Osteoblast (primary cell): ENCODE measurements at regions not wholly inside any gene's neighbourhood (a gene's known extent, or its start where the extent isn't known, plus 50 kb on each side); places are given as distances from the start of the nearest gene placed in this dataset.
A peak's percentile ranks its signal among the peaks of the same experiment; 100 is the strongest.

Experiments
- DNase-seq: peaks from one replicate; pipeline ENCODE4 v3.0.0; 2011; ENCODE audit warnings: low spot score, mixed read lengths; ENCODE audit not compliant: insufficient read length; ENCODE audit errors: missing footprints
- H2AFZ ChIP-seq: 2 replicates; pipeline ENCODE4 v1.6.0; 2011; ENCODE audit warnings: mild to moderate bottlenecking, low read length
- H3K27ac ChIP-seq: 2 replicates; pipeline ENCODE4 v1.5.1; 2011; ENCODE audit warnings: mild to moderate bottlenecking, low read depth, low read length, moderate library complexity
- H3K27me3 ChIP-seq: 2 replicates; pipeline ENCODE4 v1.6.0; 2012; ENCODE audit warnings: mild to moderate bottlenecking, control low read depth, inconsistent platforms, low read length, moderate library complexity; ENCODE audit not compliant: insufficient read depth
- H3K36me3 ChIP-seq: 2 replicates; pipeline ENCODE4 v1.5.1; 2011; ENCODE audit warnings: mild to moderate bottlenecking, low read length, control low read depth, moderate library complexity; ENCODE audit not compliant: insufficient read depth
- H3K4me1 ChIP-seq: 2 replicates; pipeline ENCODE4 v1.5.1; 2011; ENCODE audit warnings: mild to moderate bottlenecking, low read length, control low read depth, moderate library complexity; ENCODE audit not compliant: insufficient read depth
- H3K4me2 ChIP-seq: 2 replicates; pipeline ENCODE4 v1.6.0; 2011; ENCODE audit warnings: mild to moderate bottlenecking, low read length; ENCODE audit not compliant: insufficient read depth
- H3K4me3 ChIP-seq: fragments of 200-600 bp; sonication (generic); 3 replicates; pipeline ENCODE4 v1.5.1; 2012; ENCODE audit warnings: mild to moderate bottlenecking, low read length, inconsistent platforms; ENCODE audit not compliant: insufficient read depth
- H3K79me2 ChIP-seq: 2 replicates; pipeline ENCODE4 v1.6.0; 2012; ENCODE audit warnings: mild to moderate bottlenecking, low read length, control low read depth, inconsistent platforms; ENCODE audit not compliant: insufficient read depth
- H3K9me3 ChIP-seq: 2 replicates; pipeline ENCODE4 v1.5.1; 2011; ENCODE audit warnings: low read depth, low read length, control low read depth
- H4K20me1 ChIP-seq: 2 replicates; pipeline ENCODE4 v1.6.0; 2012; ENCODE audit warnings: mild to moderate bottlenecking, low read length, control low read depth; ENCODE audit not compliant: insufficient read depth
- TF ChIP-seq, protein P1 (sequence below): IDR thresholded peaks from 2 replicates; pipeline ENCODE4 v1.5.1; 2011; ENCODE audit warnings: mild to moderate bottlenecking, low read depth, low read length, moderate library complexity; ENCODE audit errors: extremely low read depth

DNA sequence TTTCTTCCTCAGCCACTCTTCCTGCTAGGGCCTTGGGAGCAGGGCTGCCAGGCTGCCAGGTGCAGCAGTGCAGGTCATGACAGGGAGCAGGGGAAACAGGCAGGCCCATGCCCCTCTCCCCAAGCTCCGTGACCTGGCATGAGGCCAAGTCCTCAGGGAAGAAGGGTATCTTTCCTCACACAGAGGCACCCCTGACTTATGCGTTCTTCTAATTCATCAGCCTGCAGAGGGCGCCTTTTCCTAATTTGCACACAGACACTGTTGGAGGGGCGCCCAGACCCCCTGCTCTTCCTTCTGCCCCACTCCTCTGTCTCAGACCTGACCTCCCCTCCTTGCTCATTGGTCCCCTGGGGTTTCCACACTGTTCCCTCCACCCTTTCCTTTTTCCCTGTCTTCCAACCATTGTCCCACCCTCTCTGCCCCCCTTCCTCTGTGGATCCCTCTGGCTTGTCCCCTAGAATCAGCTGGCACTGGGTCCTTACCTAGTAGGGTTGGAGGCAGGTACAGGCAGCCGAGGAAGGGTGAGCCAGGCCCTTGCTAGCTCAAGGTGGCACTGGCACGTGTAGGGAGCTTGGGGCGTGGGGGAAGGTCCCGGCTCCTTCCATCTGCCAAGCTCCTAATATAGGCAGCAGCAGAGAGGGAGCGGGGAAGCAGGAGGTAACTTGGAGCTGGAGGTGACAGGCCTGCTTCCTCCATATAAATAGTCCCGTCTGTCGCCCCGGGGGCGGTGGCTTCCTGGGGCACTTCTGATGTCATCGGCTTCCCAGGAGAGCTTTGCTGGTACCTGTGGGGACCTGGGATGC, 154.9 kb upstream of the MLN start:
- Histone ChIP-seq H3K36me3 (no peaks in the 10 kb centered on the region), H3K27ac (no peak overlapping the region), H4K20me1 (no peaks in the 10 kb centered on the region), H3K9me3 (no peaks in the 10 kb centered on the region), H3K4me3 (no peak overlapping the region), H2AFZ (no peak overlapping the region), H3K79me2 (no peaks in the 10 kb centered on the region), H3K4me2 (no peak overlapping the region), H3K27me3 (no peaks in the 10 kb centered on the region), H3K4me1 (no peaks in the 10 kb centered on the region)
- DNase-seq = peak; percentile 65
- TF ChIP-seq, protein P1, sequence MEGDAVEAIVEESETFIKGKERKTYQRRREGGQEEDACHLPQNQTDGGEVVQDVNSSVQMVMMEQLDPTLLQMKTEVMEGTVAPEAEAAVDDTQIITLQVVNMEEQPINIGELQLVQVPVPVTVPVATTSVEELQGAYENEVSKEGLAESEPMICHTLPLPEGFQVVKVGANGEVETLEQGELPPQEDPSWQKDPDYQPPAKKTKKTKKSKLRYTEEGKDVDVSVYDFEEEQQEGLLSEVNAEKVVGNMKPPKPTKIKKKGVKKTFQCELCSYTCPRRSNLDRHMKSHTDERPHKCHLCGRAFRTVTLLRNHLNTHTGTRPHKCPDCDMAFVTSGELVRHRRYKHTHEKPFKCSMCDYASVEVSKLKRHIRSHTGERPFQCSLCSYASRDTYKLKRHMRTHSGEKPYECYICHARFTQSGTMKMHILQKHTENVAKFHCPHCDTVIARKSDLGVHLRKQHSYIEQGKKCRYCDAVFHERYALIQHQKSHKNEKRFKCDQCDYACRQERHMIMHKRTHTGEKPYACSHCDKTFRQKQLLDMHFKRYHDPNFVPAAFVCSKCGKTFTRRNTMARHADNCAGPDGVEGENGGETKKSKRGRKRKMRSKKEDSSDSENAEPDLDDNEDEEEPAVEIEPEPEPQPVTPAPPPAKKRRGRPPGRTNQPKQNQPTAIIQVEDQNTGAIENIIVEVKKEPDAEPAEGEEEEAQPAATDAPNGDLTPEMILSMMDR = peak; percentile 39

DNA sequence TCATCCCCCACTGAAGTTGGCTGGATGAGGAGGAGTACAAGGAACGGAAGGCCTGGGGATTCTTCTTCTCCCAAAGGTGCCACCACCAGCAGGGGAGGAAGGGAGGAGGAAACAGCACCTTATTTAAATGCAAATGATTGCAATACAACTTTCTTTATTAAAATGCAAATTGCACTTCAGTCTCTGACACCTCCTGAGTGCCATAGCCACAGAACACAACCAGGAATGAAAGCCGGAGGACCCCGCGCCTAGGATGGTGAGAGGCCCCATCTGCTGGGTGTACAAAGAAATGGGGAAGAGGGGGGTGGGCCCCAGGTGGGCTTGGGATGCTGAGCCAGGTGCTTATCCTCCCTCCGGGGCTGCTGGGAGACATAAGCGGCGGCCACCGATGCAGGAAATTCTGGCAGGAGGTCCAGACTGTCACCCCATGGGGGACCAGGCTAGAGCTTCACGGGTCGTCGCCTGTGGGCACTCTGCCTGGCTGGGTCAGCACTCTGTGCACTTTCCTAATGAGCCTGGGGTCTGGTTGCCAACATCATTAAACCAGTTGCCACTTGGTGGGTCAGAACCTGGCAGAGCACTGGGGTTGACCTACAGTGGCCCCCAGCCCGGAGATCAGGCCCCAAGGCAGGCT, 154.2 kb upstream of the MLN start:
- H3K79me2 ChIP-seq = no peaks in the 10 kb centered on the region
- no peak overlapping the region for H3K4me2 ChIP-seq
- H3K4me3 ChIP-seq = no peak overlapping the region
- no peaks in the 10 kb centered on the region for H4K20me1 ChIP-seq
- DNase-seq = peak; percentile 73
- H3K9me3 ChIP-seq = no peaks in the 10 kb centered on the region
- no peaks in the 10 kb centered on the region for H3K4me1 ChIP-seq
- H2AFZ ChIP-seq = no peak overlapping the region
- TF ChIP-seq, protein P1 = no peak
- no peaks in the 10 kb centered on the region for H3K27me3 ChIP-seq
- no peak overlapping the region for H3K27ac ChIP-seq
- H3K36me3 ChIP-seq = no peaks in the 10 kb centered on the region

DNA sequence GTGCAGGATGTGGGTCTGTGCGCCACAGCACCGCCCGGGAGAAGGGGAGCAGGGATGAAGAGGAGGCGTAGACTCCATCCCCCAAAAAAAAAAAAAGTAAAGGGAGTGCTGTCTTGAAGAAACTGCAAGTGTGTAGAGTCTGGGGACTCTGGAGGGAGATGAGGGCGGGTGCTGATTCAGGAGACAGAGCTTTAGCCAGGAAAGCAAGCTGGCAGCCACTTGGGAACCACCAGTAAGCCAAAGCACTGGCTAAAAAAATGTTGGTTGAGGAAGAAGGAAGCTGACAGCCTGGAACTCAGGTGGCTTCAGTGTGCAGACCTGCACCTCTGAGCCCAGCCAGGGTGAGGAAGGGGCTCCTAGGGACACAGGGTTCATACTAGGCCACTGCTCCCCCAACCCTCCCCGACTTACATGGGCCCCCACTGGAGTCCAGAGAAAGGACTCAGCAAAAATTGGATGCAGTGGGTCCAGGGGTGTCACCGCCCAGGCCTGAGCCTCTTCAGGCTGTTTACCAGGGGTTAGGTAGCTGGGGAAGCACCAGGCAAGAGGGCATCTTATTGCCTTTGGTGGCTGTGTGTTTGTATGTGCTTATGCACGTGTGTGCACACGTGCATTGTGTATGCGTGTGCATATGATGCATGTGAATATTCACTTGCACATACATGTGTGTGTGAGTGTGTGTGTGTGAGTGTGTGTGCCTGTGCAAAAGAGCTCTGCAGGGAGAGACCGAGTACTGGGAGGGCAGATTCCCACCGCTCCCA, 153.5 kb upstream of the MLN start:
- Histone ChIP-seq H3K79me2 (no peaks in the 10 kb centered on the region), H2AFZ (no peak overlapping the region), H3K36me3 (no peaks in the 10 kb centered on the region), H3K4me2 (no peak overlapping the region), H4K20me1 (no peaks in the 10 kb centered on the region), H3K9me3 (no peaks in the 10 kb centered on the region), H3K4me3 (no peak overlapping the region), H3K27ac (no peak overlapping the region), H3K4me1 (no peaks in the 10 kb centered on the region), H3K27me3 (peaks cover under 1% of the 10 kb centered on the region)
- DNase-seq = no peak
- TF ChIP-seq, protein P1 = no peak

DNA sequence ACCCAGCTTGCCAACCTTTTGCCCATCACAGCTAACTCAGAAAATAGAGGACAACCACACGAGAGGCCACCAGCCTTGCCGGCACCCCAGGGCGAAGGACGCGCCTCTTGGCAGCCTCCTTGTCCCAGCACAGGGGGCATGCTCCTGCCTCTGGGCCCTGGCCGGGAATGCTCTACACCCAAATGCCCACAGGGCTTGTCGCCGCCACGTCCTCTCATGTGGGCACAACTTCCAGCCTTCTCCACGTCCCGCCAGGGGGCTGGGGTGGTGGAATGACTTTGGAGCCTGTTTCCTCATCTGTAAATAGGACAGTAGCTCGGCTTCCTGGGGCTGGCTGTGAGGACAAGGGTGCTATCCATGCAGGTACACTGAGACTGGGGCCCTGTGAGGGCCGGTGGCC, 152.4 kb upstream of the MLN start:
- no peaks in the 10 kb centered on the region for H3K9me3 ChIP-seq
- no peak for DNase-seq
- TF ChIP-seq, protein P1 = no peak
- no peaks in the 10 kb centered on the region for H3K4me1 ChIP-seq
- H3K27me3 ChIP-seq = peaks cover 6% of the 10 kb centered on the region
- no peak overlapping the region for H3K27ac ChIP-seq
- H3K4me3 ChIP-seq = no peak overlapping the region
- no peaks in the 10 kb centered on the region for H3K79me2 ChIP-seq
- H3K4me2 ChIP-seq = no peak overlapping the region
- H4K20me1 ChIP-seq = no peaks in the 10 kb centered on the region
- no peak overlapping the region for H2AFZ ChIP-seq
- no peaks in the 10 kb centered on the region for H3K36me3 ChIP-seq
